Karpas-422 (cell line): ENCODE measurements at regions not wholly inside any gene's neighbourhood (a gene's known extent, or its start where the extent isn't known, plus 50 kb on each side); places are given as distances from the start of the nearest gene placed in this dataset.

Experiments
- DNase-seq: peaks from one replicate; pipeline ENCODE4 v3.0.0-alpha.2; 2015
- H2AFZ ChIP-seq: fragments of 200-600 bp; sonication (generic); 2 replicates; pipeline ENCODE4 v1.6.1; 2014; ENCODE audit warnings: antibody characterized with exemption, low read length, mixed read lengths
- H3K27ac ChIP-seq: fragments of 200-600 bp; sonication (generic); 2 replicates; pipeline ENCODE4 v1.5.1; 2014; ENCODE audit warnings: mild to moderate bottlenecking, low read length, moderate library complexity
- H3K27me3 ChIP-seq: fragments of 200-600 bp; sonication (generic); 2 replicates; pipeline ENCODE4 v1.6.1; 2014; ENCODE audit warnings: low read length, mixed read lengths
- H3K36me3 ChIP-seq: fragments of 200-600 bp; sonication (generic); 2 replicates; pipeline ENCODE4 v1.6.1; 2014; ENCODE audit warnings: low read length, mixed read lengths; ENCODE audit not compliant: insufficient read depth
- H3K4me1 ChIP-seq: fragments of 200-600 bp; sonication (generic); 2 replicates; pipeline ENCODE4 v1.6.1; 2014; ENCODE audit warnings: mild to moderate bottlenecking, low read length, mixed read lengths
- H3K4me2 ChIP-seq: fragments of 200-600 bp; sonication (generic); 2 replicates; pipeline ENCODE4 v1.6.1; 2014; ENCODE audit warnings: low read length, low read depth, mild to moderate bottlenecking; ENCODE audit not compliant: poor library complexity, severe bottlenecking
- H3K4me3 ChIP-seq: fragments of 200-600 bp; sonication (generic); 2 replicates; pipeline ENCODE4 v1.5.1; 2014; ENCODE audit warnings: mild to moderate bottlenecking, antibody characterized with exemption, low read length, mixed read lengths
- H3K79me2 ChIP-seq: fragments of 200-600 bp; sonication (generic); 2 replicates; pipeline ENCODE4 v1.6.1; 2014; ENCODE audit warnings: mild to moderate bottlenecking, low read length, mixed read lengths
- H3K9ac ChIP-seq: fragments of 200-600 bp; sonication (generic); 2 replicates; pipeline ENCODE4 v1.6.0; 2014; ENCODE audit warnings: low read length
- H3K9me2 ChIP-seq: fragments of 200-600 bp; sonication (generic), shearing (Covaris generic); replicated peaks from 2 replicates; pipeline ENCODE4 v1.6.0; 2014; ENCODE audit warnings: mild to moderate bottlenecking, low read length, moderate library complexity; ENCODE audit not compliant: insufficient read depth
- H3K9me3 ChIP-seq: fragments of 300-700, 200-600 bp; sonication (generic); 2 replicates; pipeline ENCODE4 v1.6.1; 2014; ENCODE audit warnings: low read length, mixed read lengths
- H4K20me1 ChIP-seq: fragments of 200-600 bp; sonication (generic); 2 replicates; pipeline ENCODE4 v1.6.1; 2014; ENCODE audit warnings: mild to moderate bottlenecking, antibody characterized with exemption, low read length, low read depth; ENCODE audit not compliant: insufficient read depth

DNA sequence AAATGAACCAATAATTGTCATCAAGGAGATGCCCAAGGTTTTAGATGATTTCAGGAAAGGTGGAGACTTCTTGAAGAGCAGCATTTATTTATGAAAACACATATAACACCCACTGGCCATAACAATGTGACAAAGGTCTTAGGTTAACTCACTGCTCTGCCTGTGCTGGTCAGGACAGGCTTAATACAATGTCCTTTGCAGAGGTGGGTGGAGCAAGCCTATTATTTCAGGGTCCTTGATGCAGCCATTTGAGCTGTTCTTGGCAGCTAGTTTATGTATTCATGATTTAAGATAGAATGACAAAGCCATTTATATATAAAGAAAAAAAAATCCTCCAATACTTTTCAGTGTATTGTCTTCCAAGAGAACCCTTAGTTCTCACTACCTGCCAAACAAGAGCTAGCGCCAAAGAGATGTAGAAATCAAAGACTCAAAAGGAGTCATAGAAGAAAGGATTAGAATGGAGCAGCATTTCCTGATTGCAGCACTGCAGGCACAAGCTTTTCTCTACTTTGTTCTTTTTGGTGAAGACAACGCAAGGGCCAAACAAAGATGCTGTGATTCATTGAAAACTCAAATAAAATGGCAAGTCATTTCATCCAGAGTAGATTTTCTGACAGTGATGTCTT, 124.3 kb upstream of the TSHZ2 start:
- no peaks in the 10 kb centered on the region for H3K9me2 ChIP-seq

DNA sequence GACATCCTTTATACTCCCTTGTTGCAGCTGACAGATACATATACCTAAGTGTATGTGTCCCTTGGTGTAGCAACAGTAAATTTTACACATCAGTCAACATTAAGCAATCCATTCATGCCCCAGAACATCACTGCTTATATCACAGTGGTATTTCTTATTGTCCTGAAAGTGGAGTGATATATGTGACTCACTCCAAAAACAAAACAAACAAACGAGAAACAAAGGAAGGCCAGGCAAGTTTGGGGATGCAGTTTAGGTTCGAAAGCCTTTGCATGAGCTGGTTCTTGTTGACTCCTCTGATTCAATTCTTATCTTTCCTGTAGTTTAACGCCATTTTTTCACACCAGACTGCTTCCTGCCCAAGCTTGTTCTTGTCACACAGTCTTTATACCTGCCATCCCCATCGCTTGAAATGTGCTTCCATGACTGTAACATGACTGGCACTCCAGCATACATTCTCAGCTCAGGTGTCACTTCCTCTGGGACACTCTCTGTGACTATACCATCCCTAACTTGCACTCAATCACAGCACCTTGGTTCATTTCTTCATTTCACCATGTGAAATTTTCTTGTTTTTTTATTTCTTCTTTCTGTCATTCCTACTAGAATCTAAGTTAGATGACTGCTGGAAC, 125.0 kb upstream of the TSHZ2 start:
- no peaks in the 10 kb centered on the region for H3K9me2 ChIP-seq
- no peak overlapping the region for H3K4me2 ChIP-seq
- H3K9ac ChIP-seq: no peak overlapping the region
- no peaks in the 10 kb centered on the region for H3K79me2 ChIP-seq
- H2AFZ ChIP-seq: no peak overlapping the region
- DNase-seq: no peak
- no peaks in the 10 kb centered on the region for H3K36me3 ChIP-seq
- no peaks in the 10 kb centered on the region for H4K20me1 ChIP-seq
- no peak overlapping the region for H3K4me3 ChIP-seq
- H3K9me3 ChIP-seq: peaks cover 23% of the 10 kb centered on the region
- H3K27me3 ChIP-seq: no peaks in the 10 kb centered on the region
- H3K27ac ChIP-seq: no peak overlapping the region
- H3K4me1 ChIP-seq: no peaks in the 10 kb centered on the region

More for the DNA sequence above, 124.3 kb upstream of the TSHZ2 start:
- no peak overlapping the region for H3K27ac ChIP-seq
- no peaks in the 10 kb centered on the region for H3K4me1 ChIP-seq
- no peaks in the 10 kb centered on the region for H3K79me2 ChIP-seq
- H2AFZ ChIP-seq: no peak overlapping the region
- DNase-seq: no peak
- H4K20me1 ChIP-seq: no peaks in the 10 kb centered on the region
- H3K27me3 ChIP-seq: no peaks in the 10 kb centered on the region
- no peak overlapping the region for H3K9ac ChIP-seq
- no peak overlapping the region for H3K4me3 ChIP-seq
- H3K9me3 ChIP-seq: peaks cover 24% of the 10 kb centered on the region
- H3K4me2 ChIP-seq: no peak overlapping the region
- H3K36me3 ChIP-seq: no peaks in the 10 kb centered on the region

DNA sequence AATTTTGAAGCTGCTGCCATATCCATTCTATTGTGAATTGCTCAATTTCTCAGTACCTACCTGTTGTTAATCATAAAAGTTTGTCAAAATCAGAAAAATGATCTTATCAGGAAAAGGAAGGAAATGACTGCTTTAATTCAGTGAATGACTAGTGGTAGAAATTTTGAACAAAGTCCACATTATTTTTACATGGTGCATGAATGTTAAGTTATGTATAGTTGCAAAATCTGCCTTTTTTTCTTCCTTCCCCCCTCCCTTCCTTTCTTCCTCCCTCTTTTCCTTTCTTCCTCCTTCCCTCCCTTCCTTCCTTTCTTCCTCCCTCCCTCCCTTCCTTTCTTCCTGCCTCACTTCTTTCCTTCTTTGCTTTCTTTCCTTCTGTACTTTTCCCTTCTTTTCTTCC, 127.1 kb upstream of the TSHZ2 start:
- no peak overlapping the region for H3K27ac ChIP-seq
- DNase-seq: no peak

DNA sequence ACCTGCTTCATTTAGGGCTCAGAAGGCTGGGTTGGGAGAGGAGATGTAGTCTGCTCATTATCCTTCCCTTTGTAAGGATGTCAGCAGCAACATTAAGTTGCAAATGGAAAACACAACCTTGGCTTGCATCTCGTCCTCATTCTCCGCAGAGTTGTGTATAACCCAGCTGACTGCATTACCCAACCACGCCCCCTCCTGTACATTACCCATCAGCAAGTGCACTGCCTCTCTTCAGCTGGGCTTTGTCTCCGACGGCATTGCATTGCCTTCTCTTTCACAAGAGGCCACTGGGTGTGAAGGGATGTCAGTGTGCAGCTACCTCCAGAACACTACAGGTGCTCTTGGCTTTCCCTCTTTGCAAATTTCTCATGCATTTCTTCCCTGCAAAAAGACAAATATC, 128.7 kb upstream of the TSHZ2 start:
- Histone ChIP-seq H3K9me3 (peaks cover 21% of the 10 kb centered on the region), H3K4me3 (no peak overlapping the region), H3K9ac (no peak overlapping the region), H2AFZ (no peak overlapping the region), H3K79me2 (no peaks in the 10 kb centered on the region), H3K27ac (no peak overlapping the region), H3K4me1 (no peaks in the 10 kb centered on the region), H3K27me3 (no peaks in the 10 kb centered on the region), H3K36me3 (no peaks in the 10 kb centered on the region), H4K20me1 (no peaks in the 10 kb centered on the region), H3K9me2 (no peaks in the 10 kb centered on the region), H3K4me2 (no peak overlapping the region)
- DNase-seq: no peak

More for the DNA sequence above, 127.1 kb upstream of the TSHZ2 start:
- no peak overlapping the region for H2AFZ ChIP-seq
- H3K36me3 ChIP-seq: no peaks in the 10 kb centered on the region
- peaks cover 23% of the 10 kb centered on the region for H3K9me3 ChIP-seq
- H3K4me1 ChIP-seq: no peaks in the 10 kb centered on the region
- H3K9me2 ChIP-seq: no peaks in the 10 kb centered on the region
- no peak overlapping the region for H3K9ac ChIP-seq
- H3K79me2 ChIP-seq: no peaks in the 10 kb centered on the region
- no peaks in the 10 kb centered on the region for H4K20me1 ChIP-seq
- H3K27me3 ChIP-seq: no peaks in the 10 kb centered on the region
- no peak overlapping the region for H3K4me2 ChIP-seq
- H3K4me3 ChIP-seq: no peak overlapping the region

DNA sequence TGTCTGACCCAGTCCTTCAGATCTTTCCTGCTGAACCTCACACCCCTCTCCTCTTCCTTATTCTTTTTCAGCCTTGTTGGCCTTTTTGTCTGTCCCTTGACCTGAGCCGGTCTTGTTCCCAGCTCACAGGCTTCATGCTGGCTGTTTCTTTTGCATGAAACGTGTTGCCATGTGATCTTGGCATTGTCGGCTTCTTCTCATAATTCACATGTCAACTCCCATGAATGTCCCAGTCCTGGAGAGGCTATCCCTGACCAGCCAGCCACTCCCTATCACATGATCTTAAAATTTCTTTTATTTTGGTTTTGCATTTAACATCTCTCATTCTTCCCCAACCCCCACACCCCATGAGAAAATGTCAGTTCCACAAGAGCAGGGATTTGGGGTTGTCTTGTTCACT, 131.2 kb upstream of the TSHZ2 start:
- Histone ChIP-seq H3K27ac (no peak overlapping the region), H3K9ac (no peak overlapping the region), H3K4me3 (no peak overlapping the region), H3K36me3 (no peaks in the 10 kb centered on the region), H3K4me1 (no peaks in the 10 kb centered on the region), H4K20me1 (no peaks in the 10 kb centered on the region), H2AFZ (no peak overlapping the region), H3K9me2 (no peaks in the 10 kb centered on the region), H3K79me2 (no peaks in the 10 kb centered on the region), H3K27me3 (no peaks in the 10 kb centered on the region), H3K4me2 (no peak overlapping the region), H3K9me3 (peaks cover 16% of the 10 kb centered on the region)
- DNase-seq: no peak

DNA sequence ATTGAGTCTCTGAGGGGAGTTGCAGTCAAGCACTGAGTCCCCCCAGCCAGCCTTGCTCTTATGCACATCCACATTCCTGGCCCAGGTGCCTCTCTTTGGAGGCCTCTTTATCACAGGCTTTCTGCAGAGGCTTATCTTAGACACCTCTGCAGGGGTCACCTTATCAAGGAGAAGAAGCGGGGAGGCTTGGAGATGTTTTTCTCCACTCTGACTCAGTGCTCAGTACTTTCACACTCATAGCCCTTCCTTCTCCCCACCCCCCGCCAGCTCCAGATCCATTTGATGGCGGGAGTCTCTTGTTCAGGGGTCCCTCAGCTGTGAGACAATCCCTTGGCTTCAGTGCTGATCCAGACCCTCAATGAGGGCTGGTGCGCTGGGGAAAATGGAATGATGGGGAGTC, 132.1 kb upstream of the TSHZ2 start:
- no peak overlapping the region for H3K27ac ChIP-seq
- H3K4me2 ChIP-seq: no peak overlapping the region
- no peaks in the 10 kb centered on the region for H3K9me2 ChIP-seq
- no peak for DNase-seq
- no peak overlapping the region for H3K9ac ChIP-seq
- H4K20me1 ChIP-seq: no peaks in the 10 kb centered on the region
- no peak overlapping the region for H2AFZ ChIP-seq
- H3K27me3 ChIP-seq: no peaks in the 10 kb centered on the region
- no peak overlapping the region for H3K4me3 ChIP-seq
- no peaks in the 10 kb centered on the region for H3K4me1 ChIP-seq
- H3K9me3 ChIP-seq: peaks cover 18% of the 10 kb centered on the region
- no peaks in the 10 kb centered on the region for H3K79me2 ChIP-seq
- no peaks in the 10 kb centered on the region for H3K36me3 ChIP-seq

DNA sequence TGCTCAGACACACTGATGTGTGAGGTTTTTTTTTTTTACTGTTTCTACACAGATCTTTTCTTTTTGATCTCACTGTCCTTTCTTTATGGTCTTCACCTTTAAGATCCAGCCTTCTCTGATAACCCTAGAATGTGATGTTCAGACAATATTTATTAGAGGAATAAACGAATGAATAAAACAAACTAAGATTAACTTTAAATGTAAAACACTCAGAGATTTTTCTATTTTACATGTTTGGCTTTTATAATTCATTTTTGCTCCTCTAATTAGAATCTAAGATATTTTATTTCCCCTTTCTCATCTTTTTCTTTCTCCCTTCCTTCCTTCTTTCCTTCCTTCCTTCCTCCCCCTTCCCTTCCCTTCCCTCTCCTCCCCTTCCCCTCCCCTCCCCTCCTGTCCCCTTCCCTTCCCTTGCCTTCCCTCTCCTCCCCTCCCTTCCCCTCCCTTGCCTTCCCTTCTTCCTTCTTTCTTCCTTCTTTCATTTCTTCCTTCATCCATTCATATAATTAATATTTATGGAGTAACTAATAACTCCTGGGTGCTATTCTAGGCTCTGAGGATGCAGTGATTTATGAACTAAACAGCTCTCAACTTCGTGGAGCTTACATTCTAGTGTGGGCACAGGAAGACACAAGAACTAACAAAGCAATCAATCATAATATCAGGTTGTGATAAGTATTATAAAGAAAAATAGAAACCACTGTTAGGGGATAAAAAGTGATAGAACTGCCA, 133.5 kb upstream of the TSHZ2 start:
- Histone ChIP-seq H4K20me1 (no peaks in the 10 kb centered on the region), H3K79me2 (no peaks in the 10 kb centered on the region), H3K36me3 (no peaks in the 10 kb centered on the region), H3K4me3 (no peak overlapping the region), H3K4me2 (no peak overlapping the region), H3K27me3 (no peaks in the 10 kb centered on the region), H3K4me1 (no peaks in the 10 kb centered on the region), H3K9me2 (no peaks in the 10 kb centered on the region), H3K27ac (no peak overlapping the region), H2AFZ (no peak overlapping the region), H3K9me3 (peaks cover 12% of the 10 kb centered on the region), H3K9ac (no peak overlapping the region)
- DNase-seq: no peak

DNA sequence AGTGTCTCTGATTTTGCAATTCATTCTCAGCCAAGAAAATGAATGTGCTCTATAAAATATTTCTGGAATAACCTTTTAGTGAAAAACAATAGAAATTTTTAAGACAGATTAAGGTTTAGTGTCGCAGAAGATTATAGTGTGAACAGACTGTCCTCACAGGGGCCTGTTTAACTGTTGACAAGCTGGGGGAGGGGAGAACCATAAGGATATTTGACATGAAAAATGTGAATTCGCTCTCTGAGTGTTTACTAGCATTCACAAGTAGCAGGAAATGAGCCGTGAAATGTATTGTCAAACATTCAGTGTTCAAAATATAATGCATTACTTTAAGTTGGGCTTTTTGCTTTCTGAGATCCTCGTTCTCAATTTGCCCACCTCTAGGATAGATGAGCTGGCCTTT, 134.8 kb upstream of the TSHZ2 start:
- H3K27ac ChIP-seq: no peak overlapping the region
- H3K4me1 ChIP-seq: no peaks in the 10 kb centered on the region
- H3K4me3 ChIP-seq: no peak overlapping the region
- H4K20me1 ChIP-seq: no peaks in the 10 kb centered on the region
- no peak overlapping the region for H2AFZ ChIP-seq
- no peak for DNase-seq
- no peaks in the 10 kb centered on the region for H3K9me2 ChIP-seq
- H3K27me3 ChIP-seq: no peaks in the 10 kb centered on the region
- no peaks in the 10 kb centered on the region for H3K36me3 ChIP-seq
- no peaks in the 10 kb centered on the region for H3K79me2 ChIP-seq
- no peak overlapping the region for H3K4me2 ChIP-seq
- no peak overlapping the region for H3K9ac ChIP-seq
- peaks cover 6% of the 10 kb centered on the region for H3K9me3 ChIP-seq
